OCI-LY1 (cell line): ENCODE measurements at regions not wholly inside any gene's neighbourhood (a gene's known extent, or its start where the extent isn't known, plus 50 kb on each side); places are given as distances from the start of the nearest gene placed in this dataset.

Source experiments
- EZH2 ChIP-seq: fragments of 200-600 bp; sonication (generic), shearing (Covaris generic); IDR thresholded peaks from 2 replicates; pipeline ENCODE4 v1.8.0; 2017; ENCODE audit warnings: borderline replicate concordance, mixed run types, mild to moderate bottlenecking, antibody characterized with exemption, low read length, moderate library complexity, mixed read lengths
- TF ChIP-seq, protein P1 (sequence below): fragments of 200-600 bp; sonication (generic), shearing (Covaris generic); IDR thresholded peaks from 2 replicates; pipeline ENCODE4 v1.5.1; 2017; ENCODE audit warnings: mild to moderate bottlenecking, antibody characterized with exemption, low read length, moderate library complexity, mixed read lengths

- TF ChIP-seq, protein P1, sequence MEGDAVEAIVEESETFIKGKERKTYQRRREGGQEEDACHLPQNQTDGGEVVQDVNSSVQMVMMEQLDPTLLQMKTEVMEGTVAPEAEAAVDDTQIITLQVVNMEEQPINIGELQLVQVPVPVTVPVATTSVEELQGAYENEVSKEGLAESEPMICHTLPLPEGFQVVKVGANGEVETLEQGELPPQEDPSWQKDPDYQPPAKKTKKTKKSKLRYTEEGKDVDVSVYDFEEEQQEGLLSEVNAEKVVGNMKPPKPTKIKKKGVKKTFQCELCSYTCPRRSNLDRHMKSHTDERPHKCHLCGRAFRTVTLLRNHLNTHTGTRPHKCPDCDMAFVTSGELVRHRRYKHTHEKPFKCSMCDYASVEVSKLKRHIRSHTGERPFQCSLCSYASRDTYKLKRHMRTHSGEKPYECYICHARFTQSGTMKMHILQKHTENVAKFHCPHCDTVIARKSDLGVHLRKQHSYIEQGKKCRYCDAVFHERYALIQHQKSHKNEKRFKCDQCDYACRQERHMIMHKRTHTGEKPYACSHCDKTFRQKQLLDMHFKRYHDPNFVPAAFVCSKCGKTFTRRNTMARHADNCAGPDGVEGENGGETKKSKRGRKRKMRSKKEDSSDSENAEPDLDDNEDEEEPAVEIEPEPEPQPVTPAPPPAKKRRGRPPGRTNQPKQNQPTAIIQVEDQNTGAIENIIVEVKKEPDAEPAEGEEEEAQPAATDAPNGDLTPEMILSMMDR = no peak
- no peak for TF ChIP-seq EZH2
Observed at GRCh38 chr4:23477905-23478304, 411.9 kb downstream of the PPARGC1A start.
